ENCODE measurements at regions not wholly inside any gene's neighbourhood (a gene's known extent, or its start where the extent isn't known, plus 50 kb on each side); places are given as distances from the start of the nearest gene placed in this dataset.
"Not testable (repeated sequence)": the region's sequence is repeated elsewhere in the genome, so short reads cannot be mapped to it uniquely, and the experiment has no call there.

- H3K4me3 ChIP-seq (ENCODE audit: low read length); H3K9me3 ChIP-seq (ENCODE audit: control insufficient read depth, insufficient read depth, low read length); H3K27ac ChIP-seq (ENCODE audit: low read length); H3K36me3 ChIP-seq (ENCODE audit: control insufficient read depth, insufficient read depth, low read length); H3K27me3 ChIP-seq (ENCODE audit: control insufficient read depth, insufficient read depth, low read length); H3K4me1 ChIP-seq (ENCODE audit: control insufficient read depth, insufficient read depth, low read length); DNase-seq (ENCODE audit: low read depth, low spot score): not testable (repeated sequence)
- WGBS (ENCODE audit: insufficient coverage, insufficient read length) = no CpG with 5 or more reads among the region's 1 CpG
These were observed 108.0 kb upstream of the SGK1 start for GRCh38 chr6:134425917-134426316.

- Histone ChIP-seq H3K36me3 (ENCODE audit: control insufficient read depth, insufficient read depth, low read length) (no peaks in the 10 kb centered on the region), H3K27me3 (ENCODE audit: control insufficient read depth, insufficient read depth, low read length) (no peaks in the 10 kb centered on the region), H3K4me1 (ENCODE audit: control insufficient read depth, insufficient read depth, low read length) (peaks cover 4% of the 10 kb centered on the region; the same call in 1 of the 2 replicates), H3K4me3 (ENCODE audit: low read length) (no peak overlapping the region), H3K9me3 (ENCODE audit: control insufficient read depth, insufficient read depth, low read length) (no peaks in the 10 kb centered on the region), H3K27ac (ENCODE audit: low read length) (no peak overlapping the region)
- WGBS (ENCODE audit: insufficient coverage, insufficient read length) = no CpG with 5 or more reads among the region's 6 CpGs
- no peak for DNase-seq (ENCODE audit: low read depth, low spot score)
These were observed 107.6 kb upstream of the SGK1 start for GRCh38 chr6:134425513-134425912.

GRCh38 chr6:134424798-134425170, 106.9 kb upstream of the SGK1 start:
- 0 out of 2 replicates have a peak, but pooled peaks cover under 1% of the 10 kb centered on the region for H3K4me1 ChIP-seq (ENCODE audit: control insufficient read depth, insufficient read depth, low read length)
- no CpG with 5 or more reads among the region's 1 CpG for WGBS (ENCODE audit: insufficient coverage, insufficient read length)

GRCh38 chr6:134424165-134424797, 106.4 kb upstream of the SGK1 start:
- H3K9me3 ChIP-seq (ENCODE audit: control insufficient read depth, insufficient read depth, low read length) = no peaks in the 10 kb centered on the region
- H3K27me3 ChIP-seq (ENCODE audit: control insufficient read depth, insufficient read depth, low read length) = no peaks in the 10 kb centered on the region
- H3K4me1 ChIP-seq (ENCODE audit: control insufficient read depth, insufficient read depth, low read length) = no peaks in the 10 kb centered on the region
- no peak for DNase-seq (ENCODE audit: low read depth, low spot score)
- WGBS (ENCODE audit: insufficient coverage, insufficient read length) = no CpG with 5 or more reads among the region's 2 CpGs
- no peaks in the 10 kb centered on the region for H3K36me3 ChIP-seq (ENCODE audit: control insufficient read depth, insufficient read depth, low read length)
- no peak overlapping the region for H3K27ac ChIP-seq (ENCODE audit: low read length)
- no peak overlapping the region for H3K4me3 ChIP-seq (ENCODE audit: low read length)

More at GRCh38 chr6:134424798-134425170, 106.9 kb upstream of the SGK1 start:
- no peaks in the 10 kb centered on the region for H3K9me3 ChIP-seq (ENCODE audit: control insufficient read depth, insufficient read depth, low read length)
- no peaks in the 10 kb centered on the region for H3K27me3 ChIP-seq (ENCODE audit: control insufficient read depth, insufficient read depth, low read length)
- no peak overlapping the region for H3K4me3 ChIP-seq (ENCODE audit: low read length)
- no peak for DNase-seq (ENCODE audit: low read depth, low spot score)
- H3K36me3 ChIP-seq (ENCODE audit: control insufficient read depth, insufficient read depth, low read length) = no peaks in the 10 kb centered on the region
- no peak overlapping the region for H3K27ac ChIP-seq (ENCODE audit: low read length)

- H3K9me3 ChIP-seq (ENCODE audit: control insufficient read depth, insufficient read depth, low read length) = no peaks in the 10 kb centered on the region
- no peak for DNase-seq (ENCODE audit: low read depth, low spot score)
- H3K27me3 ChIP-seq (ENCODE audit: control insufficient read depth, insufficient read depth, low read length) = no peaks in the 10 kb centered on the region
- no peak overlapping the region for H3K27ac ChIP-seq (ENCODE audit: low read length)
- no CpG with 5 or more reads among the region's 6 CpGs for WGBS (ENCODE audit: insufficient coverage, insufficient read length)
- H3K4me1 ChIP-seq (ENCODE audit: control insufficient read depth, insufficient read depth, low read length) = no peaks in the 10 kb centered on the region
- H3K4me3 ChIP-seq (ENCODE audit: low read length) = no peak overlapping the region
- no peaks in the 10 kb centered on the region for H3K36me3 ChIP-seq (ENCODE audit: control insufficient read depth, insufficient read depth, low read length)
These were observed 104.7 kb upstream of the SGK1 start for GRCh38 chr6:134422426-134423231.

- Histone ChIP-seq H3K4me3 (ENCODE audit: low read length) (no peak overlapping the region), H3K9me3 (ENCODE audit: control insufficient read depth, insufficient read depth, low read length) (no peaks in the 10 kb centered on the region), H3K27me3 (ENCODE audit: control insufficient read depth, insufficient read depth, low read length) (no peaks in the 10 kb centered on the region), H3K4me1 (ENCODE audit: control insufficient read depth, insufficient read depth, low read length) (no peaks in the 10 kb centered on the region), H3K36me3 (ENCODE audit: control insufficient read depth, insufficient read depth, low read length) (no peaks in the 10 kb centered on the region), H3K27ac (ENCODE audit: low read length) (no peak overlapping the region)
- no CpG with 5 or more reads among the region's 1 CpG for WGBS (ENCODE audit: insufficient coverage, insufficient read length)
- no peak for DNase-seq (ENCODE audit: low read depth, low spot score)
These were observed 103.6 kb upstream of the SGK1 start for GRCh38 chr6:134421501-134421900.

GRCh38 chr6:134420614-134421181, 102.8 kb upstream of the SGK1 start:
- DNase-seq (ENCODE audit: low read depth, low spot score) = no peak
- no peaks in the 10 kb centered on the region for H3K27me3 ChIP-seq (ENCODE audit: control insufficient read depth, insufficient read depth, low read length)
- no CpG with 5 or more reads among the region's 3 CpGs for WGBS (ENCODE audit: insufficient coverage, insufficient read length)
- H3K4me3 ChIP-seq (ENCODE audit: low read length) = no peak overlapping the region
- no peaks in the 10 kb centered on the region for H3K9me3 ChIP-seq (ENCODE audit: control insufficient read depth, insufficient read depth, low read length)
- H3K4me1 ChIP-seq (ENCODE audit: control insufficient read depth, insufficient read depth, low read length) = no peaks in the 10 kb centered on the region
- no peaks in the 10 kb centered on the region for H3K36me3 ChIP-seq (ENCODE audit: control insufficient read depth, insufficient read depth, low read length)
- no peak overlapping the region for H3K27ac ChIP-seq (ENCODE audit: low read length)

GRCh38 chr6:134419716-134420115, 101.8 kb upstream of the SGK1 start:
- Histone ChIP-seq H3K27ac (ENCODE audit: low read length) (no peak overlapping the region), H3K36me3 (ENCODE audit: control insufficient read depth, insufficient read depth, low read length) (no peaks in the 10 kb centered on the region), H3K4me3 (ENCODE audit: low read length) (no peak overlapping the region), H3K9me3 (ENCODE audit: control insufficient read depth, insufficient read depth, low read length) (no peaks in the 10 kb centered on the region), H3K4me1 (ENCODE audit: control insufficient read depth, insufficient read depth, low read length) (no peaks in the 10 kb centered on the region), H3K27me3 (ENCODE audit: control insufficient read depth, insufficient read depth, low read length) (no peaks in the 10 kb centered on the region)
- WGBS (ENCODE audit: insufficient coverage, insufficient read length) = no CpG with 5 or more reads among the region's 7 CpGs
- DNase-seq (ENCODE audit: low read depth, low spot score) = no peak

GRCh38 chr6:134416418-134417154, 98.7 kb upstream of the SGK1 start:
- no CpG with 5 or more reads among the region's 10 CpGs for WGBS (ENCODE audit: insufficient coverage, insufficient read length)

GRCh38 chr6:134415656-134416055, 97.7 kb upstream of the SGK1 start:
- no CpG with 5 or more reads among the region's 4 CpGs for WGBS (ENCODE audit: insufficient coverage, insufficient read length)
- no peaks in the 10 kb centered on the region for H3K4me1 ChIP-seq (ENCODE audit: control insufficient read depth, insufficient read depth, low read length)
- H3K36me3 ChIP-seq (ENCODE audit: control insufficient read depth, insufficient read depth, low read length) = no peaks in the 10 kb centered on the region
- H3K27ac ChIP-seq (ENCODE audit: low read length) = no peak overlapping the region
- H3K27me3 ChIP-seq (ENCODE audit: control insufficient read depth, insufficient read depth, low read length) = no peaks in the 10 kb centered on the region
- no peak overlapping the region for H3K4me3 ChIP-seq (ENCODE audit: low read length)
- DNase-seq (ENCODE audit: low read depth, low spot score) = no peak
- H3K9me3 ChIP-seq (ENCODE audit: control insufficient read depth, insufficient read depth, low read length) = no peaks in the 10 kb centered on the region

More at GRCh38 chr6:134416418-134417154, 98.7 kb upstream of the SGK1 start:
- no peaks in the 10 kb centered on the region for H3K27me3 ChIP-seq (ENCODE audit: control insufficient read depth, insufficient read depth, low read length)
- no peaks in the 10 kb centered on the region for H3K9me3 ChIP-seq (ENCODE audit: control insufficient read depth, insufficient read depth, low read length)
- H3K27ac ChIP-seq (ENCODE audit: low read length) = no peak overlapping the region
- DNase-seq (ENCODE audit: low read depth, low spot score) = no peak
- H3K36me3 ChIP-seq (ENCODE audit: control insufficient read depth, insufficient read depth, low read length) = no peaks in the 10 kb centered on the region
- no peak overlapping the region for H3K4me3 ChIP-seq (ENCODE audit: low read length)
- no peaks in the 10 kb centered on the region for H3K4me1 ChIP-seq (ENCODE audit: control insufficient read depth, insufficient read depth, low read length)

Data from iPS DF 6.9 (cell line).